ENCODE measurements at regions not wholly inside any gene's neighbourhood (a gene's known extent, or its start where the extent isn't known, plus 50 kb on each side); places are given as distances from the start of the nearest gene placed in this dataset.

GRCh38 chr13:83162493-83162892 is 719.8 kb downstream of the SLITRK1 start:
- Histone ChIP-seq H3K4me3 (no peak overlapping the region), H3K9me3 (replicated peaks; ENCODE audit: control insufficient read depth, insufficient read depth, low read length) (no peaks in the 10 kb centered on the region), H3K27me3 (replicated peaks in 1 of 2; ENCODE audit: control insufficient read depth in 2 of 2, insufficient read depth in 2 of 2, low read length in 1 of 2) (no peaks in the 10 kb centered on the region), H2AFZ (ENCODE audit: control insufficient read depth, low read depth, low read length) (no peak overlapping the region), H3K4me2 (ENCODE audit: control insufficient read depth, insufficient read depth) (no peak overlapping the region), H3K9ac (ENCODE audit: control insufficient read depth, insufficient read depth, low read length) (no peak overlapping the region), H4K20me1 (ENCODE audit: control insufficient read depth, insufficient read depth) (no peaks in the 10 kb centered on the region), H3K27ac (ENCODE audit: control insufficient read depth, insufficient read depth) (no peak overlapping the region), H3K4me1 (ENCODE audit: control insufficient read depth, insufficient read depth, low read length) (no peaks in the 10 kb centered on the region), H3K79me2 (ENCODE audit: control insufficient read depth, insufficient read depth, low read length) (no peaks in the 10 kb centered on the region), H3K36me3 (ENCODE audit: control insufficient read depth in 2 of 2, insufficient read depth in 2 of 2, low read length in 1 of 2) (no peaks in the 10 kb centered on the region)
- ChIA-PET SMC1A (ENCODE audit: uncharacterized antibody, unreplicated experiment) (no interaction called here), POLR2A (no interaction called here), RAD21 (ENCODE audit: unreplicated experiment) (no interaction called here), CTCF (no interaction called here)
- TF ChIP-seq SMAD5 (IDR thresholded peaks at IDR 0.05; ENCODE audit: low read depth), result no peak
- ATAC-seq (peak; percentile 67), FAIRE-seq (no peak), DNase-seq (ENCODE audit: low read depth, low spot score) (no peak)
- intact Hi-C loops (cut with micrococcal nuclease; ENCODE audit: unreplicated experiment) (no loop called here), in situ Hi-C loops (cut with MboI) (no loop called here)
- 26% methylated on average over 2 of the region's 2 CpGs for WGBS (ENCODE audit: insufficient coverage, insufficient replicate concordance, low lambda C conversion rate, missing lambda C conversion rate)
- BruUV-seq (replicated peaks), result no TSS peak

GRCh38 chr13:83153848-83154247 is 728.4 kb downstream of the SLITRK1 start:
- Histone ChIP-seq H3K27ac (ENCODE audit: control insufficient read depth, insufficient read depth) (no peak overlapping the region), H3K36me3 (ENCODE audit: control insufficient read depth in 2 of 2, insufficient read depth in 2 of 2, low read length in 1 of 2) (no peaks in the 10 kb centered on the region), H3K4me1 (ENCODE audit: control insufficient read depth, insufficient read depth, low read length) (no peaks in the 10 kb centered on the region), H2AFZ (ENCODE audit: control insufficient read depth, low read depth, low read length) (no peak overlapping the region), H3K79me2 (ENCODE audit: control insufficient read depth, insufficient read depth, low read length) (no peaks in the 10 kb centered on the region), H3K4me3 (no peak overlapping the region), H3K4me2 (ENCODE audit: control insufficient read depth, insufficient read depth) (no peak overlapping the region), H3K9ac (ENCODE audit: control insufficient read depth, insufficient read depth, low read length) (no peak overlapping the region), H3K9me3 (replicated peaks; ENCODE audit: control insufficient read depth, insufficient read depth, low read length) (no peaks in the 10 kb centered on the region), H3K27me3 (replicated peaks in 1 of 2; ENCODE audit: control insufficient read depth in 2 of 2, insufficient read depth in 2 of 2, low read length in 1 of 2) (no peaks in the 10 kb centered on the region), H4K20me1 (ENCODE audit: control insufficient read depth, insufficient read depth) (no peaks in the 10 kb centered on the region)
- TF ChIP-seq RB1 (IDR thresholded peaks at IDR 0.05; ENCODE audit: borderline replicate concordance) (no peak), RCOR1 (conservative IDR thresholded peaks at IDR 0.05; ENCODE audit: low read depth, low read length) (no peak), CBX5 (IDR thresholded peaks at IDR 0.05; ENCODE audit: low read depth) (no peak), ZNF274 (IDR thresholded peaks at IDR 0.05; ENCODE audit: insufficient read depth, insufficient read length) (no peak)
- FAIRE-seq (no peak), ATAC-seq (no peak), DNase-seq (ENCODE audit: low read depth, low spot score) (no peak)
- ChIA-PET POLR2A (no interaction called here), RAD21 (ENCODE audit: unreplicated experiment) (no interaction called here), CTCF (no interaction called here), SMC1A (ENCODE audit: uncharacterized antibody, unreplicated experiment) (no interaction called here)
- intact Hi-C loops (cut with micrococcal nuclease; ENCODE audit: unreplicated experiment) (no loop called here), in situ Hi-C loops (cut with MboI) (no loop called here)
- BruUV-seq (replicated peaks), result no TSS peak
- WGBS (ENCODE audit: insufficient coverage, insufficient replicate concordance, low lambda C conversion rate, missing lambda C conversion rate), result 0% methylated on average over 2 of the region's 2 CpGs

Data from GM12878 (cell line).